Activated T-helper 1 cell treated with anti-CD3 and anti-CD28 coated beads, Interleukin-12 subunit alpha, Interleukin-12 subunit beta, Interleukin-2, Interleukin-4 antibody, amounts not matched to agents 30 ng/mL and 10 ng/mL and 1 ng/mL, durations not matched to agents 14 hours and 24 hours and 36 hours (primary cell): ENCODE measurements at regions not wholly inside any gene's neighbourhood (a gene's known extent, or its start where the extent isn't known, plus 50 kb on each side); places are given as distances from the start of the nearest gene placed in this dataset.

Source experiments
- DNase-seq: peaks from one replicate; pipeline ENCODE4 v3.0.0; 2021; ENCODE audit warnings: low spot score
- H3K27ac Mint-ChIP-seq: one replicate; pipeline ENCODE4 v1.8.0; 2021; ENCODE audit warnings: mild to moderate bottlenecking, mixed read lengths
- H3K27me3 Mint-ChIP-seq: one replicate; pipeline ENCODE4 v1.8.0; 2022; ENCODE audit warnings: mild to moderate bottlenecking, moderate library complexity, mixed read lengths; ENCODE audit not compliant: insufficient read depth
- H3K36me3 Mint-ChIP-seq: one replicate; pipeline ENCODE4 v1.8.0; 2021; ENCODE audit warnings: low read depth, mixed read lengths
- H3K4me1 Mint-ChIP-seq: one replicate; pipeline ENCODE4 v1.8.0; 2021; ENCODE audit warnings: low read depth, mixed read lengths
- H3K4me3 Mint-ChIP-seq: one replicate; pipeline ENCODE4 v1.8.0; 2021; ENCODE audit warnings: mild to moderate bottlenecking, moderate library complexity, mixed read lengths
- H3K9me3 Mint-ChIP-seq: one replicate; pipeline ENCODE4 v1.8.0; 2021; ENCODE audit warnings: mixed read lengths
- intact Hi-C: fragments of 100-400 bp; cut with micrococcal nuclease; formaldehyde crosslinking; loops from one replicate; pipeline ENCODE4 v1.15.1; 2024

DNA sequence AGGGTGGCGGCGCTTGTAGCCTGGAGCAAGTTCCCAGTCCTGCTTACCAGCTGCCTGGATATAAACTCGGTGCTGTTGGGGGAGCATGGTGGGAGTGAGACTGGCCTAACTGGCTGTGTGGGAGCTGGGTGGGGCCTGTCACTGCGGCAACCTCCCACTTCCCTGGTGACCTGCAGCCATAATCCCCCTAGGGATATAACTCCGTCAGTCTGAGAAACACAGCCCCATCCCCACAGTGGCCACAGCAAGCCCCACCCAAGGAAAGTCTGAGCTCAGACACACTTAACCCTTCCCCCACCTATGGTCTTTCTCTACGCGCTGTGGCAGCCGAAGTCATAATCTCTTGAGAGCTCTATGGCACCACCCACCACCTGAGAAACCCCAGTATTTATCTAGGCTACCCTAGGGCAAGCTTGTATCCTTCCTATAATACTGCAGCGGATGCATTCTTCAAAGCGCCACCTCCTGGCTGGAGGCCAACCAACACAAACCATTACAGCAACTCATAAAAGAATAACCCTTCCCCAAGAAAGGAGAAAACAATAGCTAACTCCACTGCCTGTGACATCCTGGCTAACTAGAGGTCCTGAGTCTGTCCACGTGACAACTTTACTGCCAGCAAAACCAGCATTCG, 57.4 kb downstream of the ZNF648 start:
- H3K36me3 Mint-ChIP-seq, result no peaks in the 10 kb centered on the region
- intact Hi-C loops, result no loop called here
- H3K4me1 Mint-ChIP-seq, result no peaks in the 10 kb centered on the region
- peaks cover 19% of the 10 kb centered on the region for H3K9me3 Mint-ChIP-seq
- no peak overlapping the region for H3K4me3 Mint-ChIP-seq
- H3K27me3 Mint-ChIP-seq, result peaks cover 6% of the 10 kb centered on the region
- DNase-seq, result no peak
- no peak overlapping the region for H3K27ac Mint-ChIP-seq

DNA sequence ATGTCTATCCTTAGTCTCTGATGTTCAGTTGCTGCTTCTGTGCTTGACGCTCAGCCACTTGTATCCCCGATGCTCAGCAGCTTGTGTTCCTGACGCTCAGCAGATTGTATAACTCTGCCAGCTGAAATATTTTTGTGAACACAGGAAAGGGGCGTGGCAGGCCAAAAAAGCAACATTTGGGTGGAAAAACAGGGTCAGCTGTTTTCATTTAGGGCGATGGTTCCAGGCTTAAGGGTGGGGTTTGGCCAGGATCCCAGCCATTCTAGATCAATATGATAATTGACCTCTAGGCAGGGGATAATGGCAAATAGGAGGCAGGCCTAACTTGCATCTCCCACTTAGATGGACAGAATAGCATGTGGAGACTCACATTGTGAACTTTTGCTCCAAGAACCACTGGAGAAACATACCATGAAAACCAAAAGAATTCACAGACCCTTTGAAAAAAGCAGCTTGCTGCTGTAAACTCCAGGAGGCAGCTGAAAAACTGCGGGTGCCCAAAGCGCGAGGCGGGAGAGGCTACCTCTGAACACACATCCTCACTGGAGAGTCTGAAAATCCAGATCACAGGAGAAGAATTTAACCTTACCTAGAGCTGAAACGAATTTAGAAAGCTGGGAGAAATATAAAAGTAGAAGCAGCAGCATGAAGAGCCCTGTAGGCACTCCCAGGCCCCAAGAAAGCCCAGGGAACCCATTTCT, 58.3 kb downstream of the ZNF648 start:
- Mint-ChIP-seq H3K27me3 (peaks cover 7% of the 10 kb centered on the region), H3K4me3 (no peak overlapping the region), H3K36me3 (no peaks in the 10 kb centered on the region), H3K4me1 (no peaks in the 10 kb centered on the region), H3K9me3 (peaks cover 19% of the 10 kb centered on the region), H3K27ac (no peak overlapping the region)
- intact Hi-C loops, result no loop called here
- no peak for DNase-seq

DNA sequence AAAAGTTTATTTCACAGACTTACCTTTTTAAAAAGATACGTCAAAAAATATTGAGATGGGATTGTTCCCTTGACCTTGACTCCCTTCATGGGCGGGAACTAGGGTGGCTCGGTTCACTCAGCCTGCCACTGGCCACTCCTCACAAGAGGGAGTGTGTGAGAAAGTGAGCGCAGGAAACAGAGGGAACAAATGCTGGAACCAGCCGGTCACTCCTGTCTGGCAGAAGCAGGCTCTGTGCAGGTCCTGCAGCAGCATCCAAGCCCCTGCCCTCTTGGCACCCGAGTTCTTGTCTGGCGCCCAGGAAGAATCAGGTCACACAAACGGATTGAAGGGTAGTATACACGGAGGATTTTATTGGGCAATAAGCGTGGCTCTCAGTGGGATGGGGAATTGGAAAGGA, 58.9 kb downstream of the ZNF648 start:
- Mint-ChIP-seq H3K27ac (no peak overlapping the region), H3K4me1 (no peaks in the 10 kb centered on the region), H3K36me3 (no peaks in the 10 kb centered on the region), H3K9me3 (peaks cover 19% of the 10 kb centered on the region), H3K27me3 (peaks cover 7% of the 10 kb centered on the region), H3K4me3 (no peak overlapping the region)
- intact Hi-C loops, result no loop called here
- DNase-seq, result no peak

DNA sequence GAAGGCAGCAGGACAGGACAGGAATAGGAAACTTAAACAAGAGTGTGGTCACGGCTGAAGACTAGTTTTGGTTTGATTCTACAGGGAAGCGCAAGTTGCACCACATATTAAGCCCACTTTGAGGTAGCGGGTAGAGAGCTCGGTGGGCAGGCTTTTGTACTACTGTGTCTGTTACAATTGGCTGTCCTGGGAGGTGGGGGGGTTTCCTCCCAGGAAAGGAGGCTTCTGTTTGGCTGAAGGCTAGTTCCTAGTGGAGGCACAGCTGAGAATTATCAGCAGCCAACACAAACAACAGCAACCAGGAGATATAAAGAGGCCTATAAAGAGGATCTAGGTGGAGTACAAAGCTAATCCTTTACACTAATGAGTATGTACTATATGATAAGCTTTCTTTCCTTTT, 62.7 kb downstream of the ZNF648 start:
- intact Hi-C loops, result no loop called here
- Mint-ChIP-seq H3K27me3 (peaks cover 11% of the 10 kb centered on the region), H3K4me3 (no peak overlapping the region), H3K4me1 (no peaks in the 10 kb centered on the region), H3K36me3 (no peaks in the 10 kb centered on the region), H3K9me3 (no peaks in the 10 kb centered on the region), H3K27ac (no peak overlapping the region)
- no peak for DNase-seq

DNA sequence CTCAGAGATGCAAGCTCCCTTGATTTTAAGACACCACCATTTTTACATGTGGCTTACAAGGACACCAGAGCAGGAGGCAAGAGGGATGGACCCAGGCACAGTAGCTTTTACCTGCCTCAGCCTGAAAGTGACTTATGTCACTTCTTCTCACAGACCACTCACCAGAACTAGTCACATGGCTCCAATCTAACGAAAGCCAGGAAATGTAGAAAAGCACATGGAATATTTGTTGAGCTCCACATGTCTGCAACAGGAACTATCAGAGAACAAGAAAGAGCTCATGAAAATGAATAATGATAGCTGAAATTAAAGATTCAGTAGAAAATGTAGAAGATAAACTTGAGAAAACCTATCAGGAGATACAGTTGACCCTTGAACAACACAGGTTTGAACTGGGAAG, 69.4 kb downstream of the ZNF648 start:
- no peaks in the 10 kb centered on the region for H3K36me3 Mint-ChIP-seq
- H3K27ac Mint-ChIP-seq, result no peak overlapping the region
- H3K4me3 Mint-ChIP-seq, result no peak overlapping the region
- peaks cover 15% of the 10 kb centered on the region for H3K27me3 Mint-ChIP-seq
- no peaks in the 10 kb centered on the region for H3K4me1 Mint-ChIP-seq
- no peak for DNase-seq
- intact Hi-C loops, result no loop called here
- H3K9me3 Mint-ChIP-seq, result no peaks in the 10 kb centered on the region

DNA sequence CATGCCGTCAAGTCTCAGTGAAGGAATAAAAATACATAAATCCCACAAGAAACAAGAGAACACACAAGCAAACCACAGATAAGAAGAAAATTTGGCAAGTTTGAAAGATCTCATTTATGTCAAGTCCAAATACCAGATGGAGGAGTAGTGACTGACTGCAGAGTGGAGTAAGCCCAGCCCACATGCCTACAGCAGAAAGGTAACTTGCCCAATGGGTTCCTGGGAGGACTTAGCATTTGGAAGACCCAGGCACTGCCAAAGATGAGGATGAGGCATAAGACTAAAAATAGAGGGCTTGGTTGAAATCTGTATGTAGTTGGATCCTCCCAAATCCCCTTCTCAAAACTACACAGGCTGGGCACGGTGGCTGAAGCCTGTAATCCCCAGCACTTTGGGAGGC, 70.8 kb downstream of the ZNF648 start:
- intact Hi-C loops, result no loop called here
- H3K36me3 Mint-ChIP-seq, result no peaks in the 10 kb centered on the region

DNA sequence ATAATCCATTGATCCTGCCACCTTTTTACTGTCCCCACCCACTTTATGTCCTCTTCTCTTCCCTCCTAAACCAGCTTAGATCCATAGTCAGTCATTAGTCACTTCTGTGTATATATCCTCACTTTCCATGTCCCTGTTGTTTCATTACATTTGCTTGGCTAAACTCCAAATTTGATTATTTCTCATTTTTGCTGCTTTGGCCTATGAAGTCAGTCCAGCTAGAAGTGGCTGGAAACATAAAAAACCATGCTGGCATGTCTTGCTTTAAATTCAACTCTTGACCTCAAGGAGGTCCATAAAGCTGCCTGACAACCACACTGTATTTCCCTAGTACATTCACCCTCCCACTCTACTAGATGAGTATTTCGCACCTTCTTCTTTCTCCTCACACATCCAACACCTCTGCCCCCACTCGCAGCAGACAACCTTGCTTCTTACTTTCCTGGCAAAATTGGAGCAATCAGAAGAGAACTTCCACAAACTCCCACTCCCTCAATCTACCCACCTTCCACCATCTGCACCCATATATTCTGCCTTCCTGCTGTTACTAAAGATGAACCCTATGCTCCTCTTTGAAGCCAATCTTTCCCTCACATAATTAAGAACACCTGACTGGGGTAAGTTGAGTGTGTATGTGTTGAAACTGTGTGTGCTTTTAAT, 72.1 kb downstream of the ZNF648 start:
- no peak overlapping the region for H3K27ac Mint-ChIP-seq
- intact Hi-C loops, result no loop called here
- H3K27me3 Mint-ChIP-seq, result peaks cover 13% of the 10 kb centered on the region
- H3K4me1 Mint-ChIP-seq, result peaks cover 5% of the 10 kb centered on the region
- no peak for DNase-seq
- H3K4me3 Mint-ChIP-seq, result no peak overlapping the region
- no peaks in the 10 kb centered on the region for H3K36me3 Mint-ChIP-seq
- no peaks in the 10 kb centered on the region for H3K9me3 Mint-ChIP-seq

More for the DNA sequence above, 70.8 kb downstream of the ZNF648 start:
- no peak for DNase-seq
- H3K4me3 Mint-ChIP-seq, result no peak overlapping the region
- peaks cover 5% of the 10 kb centered on the region for H3K4me1 Mint-ChIP-seq
- H3K27me3 Mint-ChIP-seq, result peaks cover 18% of the 10 kb centered on the region
- no peaks in the 10 kb centered on the region for H3K9me3 Mint-ChIP-seq
- H3K27ac Mint-ChIP-seq, result no peak overlapping the region

DNA sequence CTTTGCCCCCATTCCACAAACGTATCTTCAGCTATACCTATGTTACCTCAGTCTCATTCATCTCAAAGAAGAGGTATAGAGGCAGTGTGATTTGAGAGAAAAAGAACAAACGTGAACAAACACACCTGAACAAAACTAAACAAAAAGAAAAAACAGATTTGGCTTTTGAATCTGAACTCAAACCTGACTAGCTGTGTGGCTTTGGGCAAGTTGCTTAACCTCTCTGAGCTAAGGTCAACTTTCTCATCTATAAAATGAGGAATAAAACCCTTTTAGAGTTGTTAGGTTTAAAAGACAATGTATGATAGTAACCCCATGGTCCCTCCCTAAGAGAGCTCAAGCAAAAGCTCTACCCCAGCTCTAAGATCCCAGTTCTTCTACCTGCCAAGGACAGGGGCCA, 73.5 kb downstream of the ZNF648 start:
- Mint-ChIP-seq H3K36me3 (no peaks in the 10 kb centered on the region), H3K27me3 (peaks cover 11% of the 10 kb centered on the region), H3K4me3 (no peak overlapping the region), H3K4me1 (peaks cover 5% of the 10 kb centered on the region), H3K9me3 (no peaks in the 10 kb centered on the region), H3K27ac (no peak overlapping the region)
- intact Hi-C loops, result no loop called here
- no peak for DNase-seq

DNA sequence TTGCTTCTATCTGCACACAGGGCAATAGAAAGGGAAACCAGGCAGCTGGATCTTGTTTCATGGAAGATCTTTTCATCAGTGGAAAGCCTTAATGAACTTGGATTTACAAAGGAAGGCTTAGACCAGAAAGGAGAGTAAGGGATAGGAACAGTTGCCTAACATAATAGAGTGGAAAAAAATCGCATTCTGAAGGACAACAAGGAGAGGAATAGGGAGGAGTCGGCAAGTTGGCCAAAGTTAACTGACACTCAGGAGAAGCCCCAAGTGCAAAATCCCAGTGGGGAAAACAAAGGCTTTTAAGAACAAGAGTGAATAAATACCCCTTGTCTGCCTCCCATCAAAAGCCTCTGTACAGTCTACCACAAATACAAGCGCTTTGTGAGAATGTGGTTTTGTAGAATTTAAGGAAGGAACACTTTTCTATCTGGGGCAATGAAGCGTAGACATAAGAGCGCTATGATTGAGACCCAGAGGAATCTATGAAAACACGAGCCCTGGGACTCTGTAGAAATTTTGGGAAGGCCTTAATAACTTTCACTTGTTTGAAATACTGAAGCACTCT, 74.1 kb downstream of the ZNF648 start:
- H3K36me3 Mint-ChIP-seq, result no peaks in the 10 kb centered on the region
- intact Hi-C loops, result no loop called here

DNA sequence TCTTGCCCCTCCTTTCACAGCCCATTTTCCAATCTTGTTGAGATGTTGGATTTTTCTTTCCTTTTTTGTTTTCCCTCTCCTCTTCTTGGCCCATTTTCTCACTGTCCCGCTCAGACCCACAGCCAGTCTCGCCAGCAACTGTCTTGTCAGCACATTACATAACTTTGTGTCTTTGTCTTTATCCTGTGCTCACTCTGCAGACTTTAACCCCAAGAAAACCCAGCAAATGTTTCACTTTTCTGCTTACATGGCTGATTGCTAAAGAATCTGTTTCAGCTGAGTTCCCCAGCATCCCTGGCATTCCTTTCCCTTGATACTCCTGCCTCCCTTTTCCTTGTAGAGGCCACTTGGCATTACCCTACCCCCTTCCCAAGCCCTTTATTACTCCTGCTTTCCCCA, 74.6 kb downstream of the ZNF648 start:
- H3K27ac Mint-ChIP-seq, result no peak overlapping the region
- intact Hi-C loops, result no loop called here
- H3K4me1 Mint-ChIP-seq, result peaks cover 5% of the 10 kb centered on the region
- H3K4me3 Mint-ChIP-seq, result no peak overlapping the region
- DNase-seq, result no peak
- H3K27me3 Mint-ChIP-seq, result peaks cover 10% of the 10 kb centered on the region
- no peaks in the 10 kb centered on the region for H3K36me3 Mint-ChIP-seq
- no peaks in the 10 kb centered on the region for H3K9me3 Mint-ChIP-seq

More for the DNA sequence above, 74.1 kb downstream of the ZNF648 start:
- Mint-ChIP-seq H3K27ac (no peak overlapping the region), H3K4me3 (no peak overlapping the region), H3K4me1 (peaks cover 5% of the 10 kb centered on the region), H3K27me3 (peaks cover 11% of the 10 kb centered on the region), H3K9me3 (no peaks in the 10 kb centered on the region)
- no peak for DNase-seq

DNA sequence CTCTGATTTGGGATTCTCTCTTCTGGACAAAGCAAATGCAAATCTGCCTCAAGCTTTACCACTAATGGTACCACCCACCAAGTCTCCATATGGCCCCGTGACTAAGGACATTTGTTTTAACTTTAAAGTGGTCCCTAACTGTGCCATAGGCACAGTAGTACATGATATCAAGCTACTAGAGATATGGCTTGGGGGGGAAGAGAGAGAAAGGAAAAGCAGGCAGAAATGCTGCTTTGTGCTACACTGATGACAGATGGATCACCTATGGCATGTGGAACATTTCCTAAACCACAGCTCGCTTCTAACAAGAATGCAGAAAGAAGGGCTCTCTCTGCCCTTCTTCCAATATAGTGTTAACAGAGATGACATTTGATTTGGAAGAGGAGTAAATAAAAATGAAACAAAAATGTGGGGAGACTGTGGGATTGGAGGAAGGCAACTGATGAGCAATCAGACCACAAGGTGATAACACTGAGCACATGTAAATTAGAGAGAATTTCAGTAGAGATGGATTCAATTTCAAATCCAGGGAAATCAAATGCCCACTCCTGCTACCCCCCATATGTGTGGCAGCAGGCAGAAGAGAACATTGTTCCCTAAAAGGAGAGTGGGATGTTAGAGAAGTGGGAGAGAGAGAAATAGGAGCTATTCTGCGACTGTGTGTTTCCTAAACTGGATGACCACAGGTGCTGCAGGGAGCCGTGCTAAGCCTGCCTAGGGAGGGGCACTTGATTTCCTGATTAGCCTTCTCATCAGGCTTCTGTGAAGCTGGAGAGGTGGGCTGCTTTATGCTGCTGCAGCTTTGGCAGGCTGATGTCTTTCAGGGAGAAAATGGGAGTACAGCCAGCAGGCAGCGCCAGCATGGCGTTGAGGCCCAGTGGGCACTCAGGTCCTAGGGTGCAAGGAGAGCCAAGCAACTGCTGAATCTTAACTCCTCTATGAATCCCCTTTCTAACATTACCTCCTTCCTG, 75.3 kb downstream of the ZNF648 start:
- peaks cover 5% of the 10 kb centered on the region for H3K4me1 Mint-ChIP-seq
- H3K27me3 Mint-ChIP-seq, result peaks cover 15% of the 10 kb centered on the region
- intact Hi-C loops, result no loop called here
- no peaks in the 10 kb centered on the region for H3K36me3 Mint-ChIP-seq
- DNase-seq, result no peak
- H3K27ac Mint-ChIP-seq, result no peak overlapping the region
- H3K9me3 Mint-ChIP-seq, result no peaks in the 10 kb centered on the region
- H3K4me3 Mint-ChIP-seq, result no peak overlapping the region

DNA sequence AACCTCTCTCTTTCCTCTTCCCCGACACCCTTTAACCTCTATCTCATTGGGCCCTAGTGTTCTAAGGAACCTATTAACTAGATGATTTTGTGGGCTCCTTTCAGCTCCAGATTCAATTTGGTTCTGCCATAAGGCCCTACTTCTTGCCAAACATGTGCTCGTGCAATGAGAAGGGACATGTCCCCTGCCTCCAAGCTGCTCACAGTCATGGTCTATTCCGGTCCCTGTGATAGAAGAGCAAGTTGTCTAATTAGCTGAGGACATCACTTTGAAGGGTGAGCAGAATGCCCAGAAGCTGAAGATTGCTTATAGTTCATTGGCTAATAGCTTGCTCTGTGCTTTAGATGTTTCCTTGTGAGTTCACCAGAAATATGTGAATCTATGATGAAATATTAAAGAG, 76.2 kb downstream of the ZNF648 start:
- no peaks in the 10 kb centered on the region for H3K36me3 Mint-ChIP-seq
- no peak for DNase-seq
- H3K4me3 Mint-ChIP-seq, result no peak overlapping the region
- no peak overlapping the region for H3K27ac Mint-ChIP-seq
- peaks cover 5% of the 10 kb centered on the region for H3K4me1 Mint-ChIP-seq
- intact Hi-C loops, result no loop called here
- H3K27me3 Mint-ChIP-seq, result peaks cover 15% of the 10 kb centered on the region
- H3K9me3 Mint-ChIP-seq, result no peaks in the 10 kb centered on the region
